WTC11 (cell line): ENCODE measurements at regions not wholly inside any gene's neighbourhood (a gene's known extent, or its start where the extent isn't known, plus 50 kb on each side); places are given as distances from the start of the nearest gene placed in this dataset.

ENCODE experiments used
- ATAC-seq: fragments of 200-7000 bp; cut with Tn5 transposase; 2 replicates; pipeline ENCODE4 v1.10.0; 2021; ENCODE audit warnings: mild to moderate bottlenecking, moderate library complexity
- CTCF ChIA-PET: fragments of 300-600 bp; sonication (Branson Sonifier 250); formaldehyde crosslinking; loops from one replicate; lab custom pipeline; 2021; ENCODE audit warnings: antibody characterized with exemption; lab: Charles Lee
- POLR2A ChIA-PET: fragments of 350-600 bp; sonication (Branson Sonifier 250); formaldehyde crosslinking; loops from one replicate; lab custom pipeline; 2021; ENCODE audit warnings: antibody characterized with exemption; lab: Charles Lee
- DNase-seq: peaks from one replicate; pipeline ENCODE4 v3.0.0; 2021; ENCODE audit warnings: low spot score
- H3K27ac Mint-ChIP-seq: 2 replicates; pipeline ENCODE4 v1.8.0; 2021; ENCODE audit warnings: mixed read lengths
- H3K27me3 Mint-ChIP-seq: 2 replicates; pipeline ENCODE4 v1.8.0; 2021; ENCODE audit warnings: low read depth, mild to moderate bottlenecking, moderate library complexity, mixed read lengths
- H3K36me3 Mint-ChIP-seq: 2 replicates; pipeline ENCODE4 v1.8.0; 2021; ENCODE audit warnings: mixed read lengths
- H3K4me1 Mint-ChIP-seq: 2 replicates; pipeline ENCODE4 v1.8.0; 2022; ENCODE audit warnings: mixed read lengths
- H3K4me3 Mint-ChIP-seq: 2 replicates; pipeline ENCODE4 v1.8.0; 2021; ENCODE audit warnings: mild to moderate bottlenecking, moderate library complexity, mixed read lengths
- H3K9me3 Mint-ChIP-seq: 2 replicates; pipeline ENCODE4 v1.8.0; 2021; ENCODE audit warnings: mixed read lengths
- CBFB ChIP-seq: sonication (generic); formaldehyde crosslinking; IDR thresholded peaks from 2 replicates; pipeline ENCODE4 v1.8.1; 2022; ENCODE audit warnings: mild to moderate bottlenecking, low read depth, missing genetic modification reagents
- ETV6 ChIP-seq: sonication (generic); formaldehyde crosslinking; IDR thresholded peaks from 2 replicates; pipeline ENCODE4 v1.8.1; 2022; ENCODE audit warnings: mild to moderate bottlenecking, missing genetic modification reagents
- GRHL2 ChIP-seq: fragments of 250-450 bp; sonication (Bioruptor Pico); IDR thresholded peaks from 2 replicates; pipeline ENCODE4 v1.8.0; 2022; ENCODE audit warnings: mild to moderate bottlenecking, moderate library complexity; ENCODE audit not compliant: insufficient replicate concordance, severe bottlenecking
- NFYB ChIP-seq: sonication (generic); formaldehyde crosslinking; conservative IDR thresholded peaks from 2 replicates; pipeline ENCODE4 v1.8.0; 2022; ENCODE audit warnings: low read depth, missing genetic modification reagents
- RELA ChIP-seq: sonication (generic); formaldehyde crosslinking; IDR thresholded peaks from 2 replicates; pipeline ENCODE4 v1.8.1; 2022; ENCODE audit warnings: missing genetic modification reagents, mild to moderate bottlenecking, borderline replicate concordance
- USF1 ChIP-seq: sonication (generic); formaldehyde crosslinking; IDR thresholded peaks from 2 replicates; pipeline ENCODE4 v1.8.0; 2022; ENCODE audit warnings: mild to moderate bottlenecking, missing genetic modification reagents
- ZBTB43 ChIP-seq: sonication (generic); formaldehyde crosslinking; IDR thresholded peaks from 2 replicates; pipeline ENCODE4 v1.8.1; 2023; ENCODE audit warnings: mild to moderate bottlenecking, missing genetic modification reagents
- ZNF138 ChIP-seq: sonication (generic); formaldehyde crosslinking; conservative IDR thresholded peaks from 2 replicates; pipeline ENCODE4 v1.8.1; 2022; ENCODE audit warnings: mild to moderate bottlenecking, moderate library complexity, missing genetic modification reagents
- ZNF219 ChIP-seq: sonication (generic); formaldehyde crosslinking; IDR thresholded peaks from 2 replicates; pipeline ENCODE4 v1.8.0; 2023; ENCODE audit warnings: missing genetic modification reagents, mild to moderate bottlenecking, borderline replicate concordance
- ZNF425 ChIP-seq: fragments of 250-450 bp; sonication (Bioruptor Pico); conservative IDR thresholded peaks from 2 replicates; pipeline ENCODE4 v1.9.0; 2021; ENCODE audit warnings: mild to moderate bottlenecking
- ZNF512 ChIP-seq: sonication (generic); formaldehyde crosslinking; IDR thresholded peaks from 2 replicates; pipeline ENCODE4 v1.8.1; 2022; ENCODE audit warnings: missing genetic modification reagents, borderline replicate concordance
- TF ChIP-seq, protein P1 (sequence below): sonication (generic); formaldehyde crosslinking; IDR thresholded peaks from 2 replicates; pipeline ENCODE4 v1.8.1; 2023; ENCODE audit warnings: mild to moderate bottlenecking, missing genetic modification reagents, moderate library complexity
- TF ChIP-seq, protein P2 (sequence below): sonication (generic); formaldehyde crosslinking; IDR thresholded peaks from 2 replicates; pipeline ENCODE4 v1.8.1; 2022; ENCODE audit warnings: mild to moderate bottlenecking, moderate library complexity, missing genetic modification reagents
- TF ChIP-seq, protein P3 (sequence below): sonication (generic); formaldehyde crosslinking; conservative IDR thresholded peaks from 2 replicates; pipeline ENCODE4 v1.8.1; 2023; ENCODE audit warnings: mild to moderate bottlenecking, low read depth, missing genetic modification reagents, moderate library complexity
- TF ChIP-seq, protein P4 (sequence below): sonication (generic); formaldehyde crosslinking; IDR thresholded peaks from 2 replicates; pipeline ENCODE4 v1.8.1; 2023; ENCODE audit warnings: mild to moderate bottlenecking, missing genetic modification reagents, borderline replicate concordance
- TF ChIP-seq, protein P5 (sequence below): sonication (generic); formaldehyde crosslinking; IDR thresholded peaks from 2 replicates; pipeline ENCODE4 v1.8.1; 2023; ENCODE audit warnings: mild to moderate bottlenecking, moderate library complexity, missing genetic modification reagents

GRCh38 chr9:79800578-79800977 lies 228.8 kb downstream of the TLE4 start:
- POLR2A ChIA-PET = no interaction called here
- Mint-ChIP-seq H3K4me3 (no peak overlapping the region), H3K36me3 (no peaks in the 10 kb centered on the region), H3K27ac (no peak overlapping the region), H3K27me3 (no peaks in the 10 kb centered on the region), H3K4me1 (no peaks in the 10 kb centered on the region), H3K9me3 (no peaks in the 10 kb centered on the region)
- no peak for ATAC-seq
- no peak for DNase-seq
- TF ChIP-seq USF1 (CRISPR knock-in tag) (no peak), RELA (CRISPR knock-in tag) (no peak), ZBTB43 (no peak), ZNF425 (CRISPR knock-in tag) (no peak), NFYB (CRISPR knock-in tag) (no peak), CBFB (CRISPR knock-in tag) (no peak), ZNF138 (CRISPR knock-in tag) (no peak), GRHL2 (CRISPR knock-in tag) (no peak), ZNF219 (CRISPR knock-in tag) (no peak), ETV6 (CRISPR knock-in tag) (no peak), ZNF512 (CRISPR knock-in tag) (no peak)
- TF ChIP-seq, protein P1, sequence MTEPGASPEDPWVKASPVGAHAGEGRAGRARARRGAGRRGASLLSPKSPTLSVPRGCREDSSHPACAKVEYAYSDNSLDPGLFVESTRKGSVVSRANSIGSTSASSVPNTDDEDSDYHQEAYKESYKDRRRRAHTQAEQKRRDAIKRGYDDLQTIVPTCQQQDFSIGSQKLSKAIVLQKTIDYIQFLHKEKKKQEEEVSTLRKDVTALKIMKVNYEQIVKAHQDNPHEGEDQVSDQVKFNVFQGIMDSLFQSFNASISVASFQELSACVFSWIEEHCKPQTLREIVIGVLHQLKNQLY (CRISPR knock-in tag) = no peak
- TF ChIP-seq, protein P2, sequence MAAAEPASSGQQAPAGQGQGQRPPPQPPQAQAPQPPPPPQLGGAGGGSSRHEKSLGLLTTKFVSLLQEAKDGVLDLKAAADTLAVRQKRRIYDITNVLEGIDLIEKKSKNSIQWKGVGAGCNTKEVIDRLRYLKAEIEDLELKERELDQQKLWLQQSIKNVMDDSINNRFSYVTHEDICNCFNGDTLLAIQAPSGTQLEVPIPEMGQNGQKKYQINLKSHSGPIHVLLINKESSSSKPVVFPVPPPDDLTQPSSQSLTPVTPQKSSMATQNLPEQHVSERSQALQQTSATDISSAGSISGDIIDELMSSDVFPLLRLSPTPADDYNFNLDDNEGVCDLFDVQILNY (CRISPR knock-in tag) = no peak
- TF ChIP-seq, protein P3, sequence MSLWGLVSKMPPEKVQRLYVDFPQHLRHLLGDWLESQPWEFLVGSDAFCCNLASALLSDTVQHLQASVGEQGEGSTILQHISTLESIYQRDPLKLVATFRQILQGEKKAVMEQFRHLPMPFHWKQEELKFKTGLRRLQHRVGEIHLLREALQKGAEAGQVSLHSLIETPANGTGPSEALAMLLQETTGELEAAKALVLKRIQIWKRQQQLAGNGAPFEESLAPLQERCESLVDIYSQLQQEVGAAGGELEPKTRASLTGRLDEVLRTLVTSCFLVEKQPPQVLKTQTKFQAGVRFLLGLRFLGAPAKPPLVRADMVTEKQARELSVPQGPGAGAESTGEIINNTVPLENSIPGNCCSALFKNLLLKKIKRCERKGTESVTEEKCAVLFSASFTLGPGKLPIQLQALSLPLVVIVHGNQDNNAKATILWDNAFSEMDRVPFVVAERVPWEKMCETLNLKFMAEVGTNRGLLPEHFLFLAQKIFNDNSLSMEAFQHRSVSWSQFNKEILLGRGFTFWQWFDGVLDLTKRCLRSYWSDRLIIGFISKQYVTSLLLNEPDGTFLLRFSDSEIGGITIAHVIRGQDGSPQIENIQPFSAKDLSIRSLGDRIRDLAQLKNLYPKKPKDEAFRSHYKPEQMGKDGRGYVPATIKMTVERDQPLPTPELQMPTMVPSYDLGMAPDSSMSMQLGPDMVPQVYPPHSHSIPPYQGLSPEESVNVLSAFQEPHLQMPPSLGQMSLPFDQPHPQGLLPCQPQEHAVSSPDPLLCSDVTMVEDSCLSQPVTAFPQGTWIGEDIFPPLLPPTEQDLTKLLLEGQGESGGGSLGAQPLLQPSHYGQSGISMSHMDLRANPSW (CRISPR knock-in tag) = no peak
- TF ChIP-seq, protein P4, sequence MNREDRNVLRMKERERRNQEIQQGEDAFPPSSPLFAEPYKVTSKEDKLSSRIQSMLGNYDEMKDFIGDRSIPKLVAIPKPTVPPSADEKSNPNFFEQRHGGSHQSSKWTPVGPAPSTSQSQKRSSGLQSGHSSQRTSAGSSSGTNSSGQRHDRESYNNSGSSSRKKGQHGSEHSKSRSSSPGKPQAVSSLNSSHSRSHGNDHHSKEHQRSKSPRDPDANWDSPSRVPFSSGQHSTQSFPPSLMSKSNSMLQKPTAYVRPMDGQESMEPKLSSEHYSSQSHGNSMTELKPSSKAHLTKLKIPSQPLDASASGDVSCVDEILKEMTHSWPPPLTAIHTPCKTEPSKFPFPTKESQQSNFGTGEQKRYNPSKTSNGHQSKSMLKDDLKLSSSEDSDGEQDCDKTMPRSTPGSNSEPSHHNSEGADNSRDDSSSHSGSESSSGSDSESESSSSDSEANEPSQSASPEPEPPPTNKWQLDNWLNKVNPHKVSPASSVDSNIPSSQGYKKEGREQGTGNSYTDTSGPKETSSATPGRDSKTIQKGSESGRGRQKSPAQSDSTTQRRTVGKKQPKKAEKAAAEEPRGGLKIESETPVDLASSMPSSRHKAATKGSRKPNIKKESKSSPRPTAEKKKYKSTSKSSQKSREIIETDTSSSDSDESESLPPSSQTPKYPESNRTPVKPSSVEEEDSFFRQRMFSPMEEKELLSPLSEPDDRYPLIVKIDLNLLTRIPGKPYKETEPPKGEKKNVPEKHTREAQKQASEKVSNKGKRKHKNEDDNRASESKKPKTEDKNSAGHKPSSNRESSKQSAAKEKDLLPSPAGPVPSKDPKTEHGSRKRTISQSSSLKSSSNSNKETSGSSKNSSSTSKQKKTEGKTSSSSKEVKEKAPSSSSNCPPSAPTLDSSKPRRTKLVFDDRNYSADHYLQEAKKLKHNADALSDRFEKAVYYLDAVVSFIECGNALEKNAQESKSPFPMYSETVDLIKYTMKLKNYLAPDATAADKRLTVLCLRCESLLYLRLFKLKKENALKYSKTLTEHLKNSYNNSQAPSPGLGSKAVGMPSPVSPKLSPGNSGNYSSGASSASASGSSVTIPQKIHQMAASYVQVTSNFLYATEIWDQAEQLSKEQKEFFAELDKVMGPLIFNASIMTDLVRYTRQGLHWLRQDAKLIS (CRISPR knock-in tag) = no peak
- TF ChIP-seq, protein P5, sequence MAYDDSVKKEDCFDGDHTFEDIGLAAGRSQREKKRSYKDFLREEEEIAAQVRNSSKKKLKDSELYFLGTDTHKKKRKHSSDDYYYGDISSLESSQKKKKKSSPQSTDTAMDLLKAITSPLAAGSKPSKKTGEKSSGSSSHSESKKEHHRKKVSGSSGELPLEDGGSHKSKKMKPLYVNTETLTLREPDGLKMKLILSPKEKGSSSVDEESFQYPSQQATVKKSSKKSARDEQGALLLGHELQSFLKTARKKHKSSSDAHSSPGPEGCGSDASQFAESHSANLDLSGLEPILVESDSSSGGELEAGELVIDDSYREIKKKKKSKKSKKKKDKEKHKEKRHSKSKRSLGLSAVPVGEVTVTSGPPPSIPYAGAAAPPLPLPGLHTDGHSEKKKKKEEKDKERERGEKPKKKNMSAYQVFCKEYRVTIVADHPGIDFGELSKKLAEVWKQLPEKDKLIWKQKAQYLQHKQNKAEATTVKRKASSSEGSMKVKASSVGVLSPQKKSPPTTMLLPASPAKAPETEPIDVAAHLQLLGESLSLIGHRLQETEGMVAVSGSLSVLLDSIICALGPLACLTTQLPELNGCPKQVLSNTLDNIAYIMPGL (CRISPR knock-in tag) = no peak
- CTCF ChIA-PET = no interaction called here
